ENCODE measurements at regions not wholly inside any gene's neighbourhood (a gene's known extent, or its start where the extent isn't known, plus 50 kb on each side); places are given as distances from the start of the nearest gene placed in this dataset.

DNA sequence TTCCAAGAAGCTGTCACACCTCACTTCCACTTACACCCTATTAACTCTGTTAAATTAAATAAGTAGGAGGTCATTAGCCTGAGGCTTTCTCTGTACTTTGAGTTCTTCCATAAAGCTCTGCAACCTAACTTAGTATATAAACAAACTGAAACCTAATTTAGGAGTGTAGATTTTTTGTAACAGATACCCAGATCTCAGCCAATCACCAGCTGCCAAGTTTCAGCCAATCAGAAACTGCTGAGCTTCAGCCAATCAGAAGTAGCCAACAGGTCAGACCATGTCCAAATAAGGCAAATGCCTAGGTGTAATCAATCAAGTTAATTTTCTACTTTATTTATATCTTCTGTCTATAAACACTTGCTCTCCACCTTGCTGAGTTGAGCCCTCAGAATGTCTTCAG is 142.7 kb upstream of the SULF2 start:
- TF ChIP-seq, protein P1, sequence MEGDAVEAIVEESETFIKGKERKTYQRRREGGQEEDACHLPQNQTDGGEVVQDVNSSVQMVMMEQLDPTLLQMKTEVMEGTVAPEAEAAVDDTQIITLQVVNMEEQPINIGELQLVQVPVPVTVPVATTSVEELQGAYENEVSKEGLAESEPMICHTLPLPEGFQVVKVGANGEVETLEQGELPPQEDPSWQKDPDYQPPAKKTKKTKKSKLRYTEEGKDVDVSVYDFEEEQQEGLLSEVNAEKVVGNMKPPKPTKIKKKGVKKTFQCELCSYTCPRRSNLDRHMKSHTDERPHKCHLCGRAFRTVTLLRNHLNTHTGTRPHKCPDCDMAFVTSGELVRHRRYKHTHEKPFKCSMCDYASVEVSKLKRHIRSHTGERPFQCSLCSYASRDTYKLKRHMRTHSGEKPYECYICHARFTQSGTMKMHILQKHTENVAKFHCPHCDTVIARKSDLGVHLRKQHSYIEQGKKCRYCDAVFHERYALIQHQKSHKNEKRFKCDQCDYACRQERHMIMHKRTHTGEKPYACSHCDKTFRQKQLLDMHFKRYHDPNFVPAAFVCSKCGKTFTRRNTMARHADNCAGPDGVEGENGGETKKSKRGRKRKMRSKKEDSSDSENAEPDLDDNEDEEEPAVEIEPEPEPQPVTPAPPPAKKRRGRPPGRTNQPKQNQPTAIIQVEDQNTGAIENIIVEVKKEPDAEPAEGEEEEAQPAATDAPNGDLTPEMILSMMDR (IDR thresholded peaks at IDR 0.05) = no peak
- no peak for TF ChIP-seq POLR2A (IDR thresholded peaks at IDR 0.05)

Data from body of pancreas (tissue), 4 donors.